ENCODE measurements at regions not wholly inside any gene's neighbourhood (a gene's known extent, or its start where the extent isn't known, plus 50 kb on each side); places are given as distances from the start of the nearest gene placed in this dataset.

GRCh38 chr7:68509054-68509453 is 1089.2 kb upstream of the AUTS2 start:
- TF ChIP-seq, protein P1, sequence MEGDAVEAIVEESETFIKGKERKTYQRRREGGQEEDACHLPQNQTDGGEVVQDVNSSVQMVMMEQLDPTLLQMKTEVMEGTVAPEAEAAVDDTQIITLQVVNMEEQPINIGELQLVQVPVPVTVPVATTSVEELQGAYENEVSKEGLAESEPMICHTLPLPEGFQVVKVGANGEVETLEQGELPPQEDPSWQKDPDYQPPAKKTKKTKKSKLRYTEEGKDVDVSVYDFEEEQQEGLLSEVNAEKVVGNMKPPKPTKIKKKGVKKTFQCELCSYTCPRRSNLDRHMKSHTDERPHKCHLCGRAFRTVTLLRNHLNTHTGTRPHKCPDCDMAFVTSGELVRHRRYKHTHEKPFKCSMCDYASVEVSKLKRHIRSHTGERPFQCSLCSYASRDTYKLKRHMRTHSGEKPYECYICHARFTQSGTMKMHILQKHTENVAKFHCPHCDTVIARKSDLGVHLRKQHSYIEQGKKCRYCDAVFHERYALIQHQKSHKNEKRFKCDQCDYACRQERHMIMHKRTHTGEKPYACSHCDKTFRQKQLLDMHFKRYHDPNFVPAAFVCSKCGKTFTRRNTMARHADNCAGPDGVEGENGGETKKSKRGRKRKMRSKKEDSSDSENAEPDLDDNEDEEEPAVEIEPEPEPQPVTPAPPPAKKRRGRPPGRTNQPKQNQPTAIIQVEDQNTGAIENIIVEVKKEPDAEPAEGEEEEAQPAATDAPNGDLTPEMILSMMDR (conservative IDR thresholded peaks at IDR 0.05; ENCODE audit: low read depth, low read length): no peak
- TF ChIP-seq EZH2 (IDR thresholded peaks at IDR 0.05; ENCODE audit: low read length, unreplicated experiment): no peak
- no peak for TF ChIP-seq EZH2phosphoT487 (IDR thresholded peaks at IDR 0.05; ENCODE audit: borderline replicate concordance, low read length)
